HEK293T (cell line): ENCODE measurements at regions not wholly inside any gene's neighbourhood (a gene's known extent, or its start where the extent isn't known, plus 50 kb on each side); places are given as distances from the start of the nearest gene placed in this dataset.

Source experiments
- ARNT ChIP-seq: fragments of 450-650 bp; IDR thresholded peaks from 2 replicates; pipeline ENCODE4 v1.6.1; 2017; ENCODE audit warnings: mild to moderate bottlenecking
- BHLHE40 ChIP-seq: fragments of 450-650 bp; IDR thresholded peaks from 2 replicates; pipeline ENCODE4 v1.6.1; 2016; ENCODE audit warnings: mild to moderate bottlenecking, moderate library complexity, borderline replicate concordance
- CTBP1 ChIP-seq: fragments of 450-650 bp; IDR thresholded peaks from 2 replicates; pipeline ENCODE4 v1.6.1; 2016; ENCODE audit warnings: borderline replicate concordance
- ELF4 ChIP-seq: fragments of 450-650 bp; IDR thresholded peaks from 2 replicates; pipeline ENCODE4 v1.6.1; 2017; ENCODE audit warnings: antibody characterized with exemption
- FOXK2 ChIP-seq: fragments of 450-650 bp; IDR thresholded peaks from 2 replicates; pipeline ENCODE4 v1.6.1; 2016; ENCODE audit warnings: mild to moderate bottlenecking
- FOXM1 ChIP-seq: fragments of 450-650 bp; IDR thresholded peaks from 2 replicates; pipeline ENCODE4 v1.6.1; 2017; ENCODE audit warnings: mild to moderate bottlenecking, borderline replicate concordance
- HDGF ChIP-seq: fragments of 450-650 bp; IDR thresholded peaks from 2 replicates; pipeline ENCODE4 v1.6.1; 2017; ENCODE audit warnings: antibody characterized with exemption, borderline replicate concordance
- PKNOX1 ChIP-seq: fragments of 450-650 bp; IDR thresholded peaks from 2 replicates; pipeline ENCODE4 v1.6.1; 2016
- SP1 ChIP-seq: fragments of 450-650 bp; IDR thresholded peaks from 2 replicates; pipeline ENCODE4 v1.6.1; 2017
- SUZ12 ChIP-seq: fragments of 450-650 bp; IDR thresholded peaks from 2 replicates; pipeline ENCODE4 v1.6.1; 2016; ENCODE audit warnings: mild to moderate bottlenecking
- TARDBP ChIP-seq: fragments of 450-650 bp; IDR thresholded peaks from 2 replicates; pipeline ENCODE4 v1.6.1; 2016
- ZNF384 ChIP-seq: fragments of 450-650 bp; IDR thresholded peaks from 2 replicates; pipeline ENCODE4 v1.6.1; 2016

DNA sequence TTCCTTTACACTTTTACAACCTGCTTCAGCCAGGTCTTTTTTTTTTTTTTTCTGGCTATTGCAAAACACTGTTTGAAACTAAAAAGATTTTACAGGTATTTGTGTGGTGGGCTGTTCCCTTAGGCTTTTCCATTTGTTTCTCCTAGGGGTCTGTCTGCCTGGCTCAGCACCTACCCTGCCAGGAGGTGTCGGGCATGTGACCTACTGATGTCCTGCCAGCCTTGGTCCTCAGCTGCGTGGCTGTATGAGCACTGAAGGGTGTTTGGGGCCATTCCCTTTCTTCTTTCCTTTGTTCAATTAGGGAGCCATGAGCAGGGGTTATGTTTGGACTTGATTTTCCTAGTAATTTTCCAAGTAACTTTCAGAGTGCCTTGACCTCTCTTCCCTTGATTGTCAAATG is 269.2 kb upstream of the SALL1 start:
- TF ChIP-seq ARNT (no peak), BHLHE40 (no peak), FOXM1 (no peak), ZNF384 (no peak), FOXK2 (no peak), HDGF (no peak), SUZ12 (no peak), SP1 (no peak), TARDBP (no peak), CTBP1 (no peak), PKNOX1 (no peak), ELF4 (no peak)
